ENCODE measurements at regions not wholly inside any gene's neighbourhood (a gene's known extent, or its start where the extent isn't known, plus 50 kb on each side); places are given as distances from the start of the nearest gene placed in this dataset.

DNA sequence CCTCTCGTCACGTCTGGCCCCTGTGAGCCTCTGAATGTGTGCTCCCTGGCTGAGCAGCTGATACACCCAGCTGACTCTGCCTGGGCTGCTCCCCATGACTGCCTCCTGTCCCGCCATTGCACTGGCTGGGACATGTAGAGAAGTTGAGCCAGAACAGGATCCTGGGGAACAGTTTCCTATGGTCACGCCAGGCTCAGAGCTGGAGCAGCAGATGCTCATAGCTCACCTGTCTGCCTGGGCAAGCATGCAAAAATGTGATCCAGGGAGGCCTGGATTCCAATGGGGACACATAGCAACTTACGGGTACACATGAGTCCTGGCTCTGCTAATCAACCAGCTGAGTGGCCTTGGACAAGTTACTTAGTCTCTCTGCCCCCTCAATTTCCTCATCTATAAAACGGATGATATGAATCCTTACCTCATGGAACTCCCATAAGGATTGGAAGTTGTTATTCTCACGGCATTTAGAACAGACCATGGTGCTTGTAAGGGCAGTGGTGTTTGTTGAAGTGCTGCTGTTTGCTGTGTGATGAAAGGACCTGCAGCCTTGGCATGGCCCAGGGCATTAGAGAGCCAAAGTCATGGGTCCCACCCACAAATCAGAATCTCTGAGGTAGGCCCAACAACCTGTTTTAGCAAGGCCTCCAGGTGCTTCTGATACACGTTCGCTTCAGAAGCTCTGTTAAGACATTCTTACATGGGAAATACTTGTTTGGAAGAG lies 150.3 kb upstream of the VANGL1 start:
- DNase-seq = no peak

DNA sequence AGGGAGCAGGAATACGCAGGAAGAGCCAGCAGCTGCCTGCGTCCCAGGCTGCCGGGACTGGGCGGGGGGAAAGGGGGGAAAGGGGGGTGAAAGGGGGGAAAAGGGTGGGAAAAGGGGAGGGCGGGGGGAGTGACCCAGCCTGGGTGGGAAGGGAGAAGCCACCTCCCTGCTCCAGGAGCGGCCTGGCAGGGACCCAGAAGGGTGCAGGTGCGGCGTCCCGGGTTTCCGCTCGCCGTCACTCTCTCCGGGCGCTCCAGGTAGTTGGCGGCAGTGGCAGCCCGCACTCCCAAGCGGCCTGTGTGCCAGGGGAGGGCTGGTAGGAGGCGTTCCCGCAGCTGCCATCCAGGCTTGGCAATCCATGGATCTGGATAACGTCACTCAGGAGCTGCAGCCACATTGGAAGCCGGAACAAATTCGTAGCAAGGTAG lies 141.0 kb upstream of the NGF start:
- DNase-seq = peak; percentile 51

- DNase-seq = no peak
Observed at GRCh38 chr1:115477071-115477470, 139.0 kb upstream of the NGF start.

DNA sequence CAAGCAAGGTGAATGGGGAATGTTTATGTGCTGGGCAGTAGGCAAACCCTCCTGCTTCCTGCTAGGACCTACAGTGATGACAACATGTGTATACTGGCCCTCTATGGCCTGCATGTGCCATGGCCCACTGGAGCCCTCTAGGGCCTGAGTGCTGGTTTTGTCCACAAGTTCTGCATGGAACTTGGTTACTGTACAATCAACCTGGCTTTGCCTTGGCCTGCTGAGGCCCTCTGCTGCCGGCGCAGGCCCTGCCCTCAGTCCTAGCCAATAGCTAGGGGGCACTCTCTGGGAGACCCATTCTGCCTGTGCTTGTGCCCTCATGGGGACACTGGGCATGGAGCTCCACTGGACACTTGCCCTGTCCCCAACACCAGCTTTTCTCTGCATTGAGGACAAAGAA lies 138.6 kb upstream of the NGF start:
- DNase-seq = no peak

GRCh38 chr1:115475901-115476300 lies 137.9 kb upstream of the NGF start:
- no peak for DNase-seq

GRCh38 chr1:115475252-115475651 lies 137.2 kb upstream of the NGF start:
- no peak for DNase-seq

DNA sequence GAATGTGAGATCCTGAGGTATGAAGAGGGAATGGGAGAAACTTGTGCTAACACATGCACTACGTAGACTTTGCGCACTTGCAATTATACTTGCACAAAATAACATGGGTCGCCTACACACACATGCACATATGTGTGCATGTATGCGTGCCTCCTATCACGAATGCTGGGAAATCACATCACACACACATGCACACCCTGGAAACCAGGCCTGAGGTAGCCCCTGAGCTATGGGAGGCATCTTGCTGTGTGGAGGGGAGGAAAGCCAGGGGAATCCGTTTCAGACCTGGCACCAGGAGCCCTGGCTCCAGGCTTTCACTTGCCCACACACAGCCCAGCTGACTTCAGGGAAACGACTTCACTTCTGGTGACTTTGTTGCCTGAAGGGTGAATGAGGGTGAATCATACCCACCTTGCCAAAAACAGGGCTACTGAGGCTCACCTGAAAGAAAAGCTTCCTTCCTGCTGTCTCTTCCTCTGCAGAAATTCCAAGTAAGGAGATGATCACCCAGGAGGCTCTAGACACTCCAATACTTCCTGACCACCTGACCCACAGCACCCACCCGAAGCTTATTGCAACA lies 136.0 kb upstream of the NGF start:
- DNase-seq = no peak

DNA sequence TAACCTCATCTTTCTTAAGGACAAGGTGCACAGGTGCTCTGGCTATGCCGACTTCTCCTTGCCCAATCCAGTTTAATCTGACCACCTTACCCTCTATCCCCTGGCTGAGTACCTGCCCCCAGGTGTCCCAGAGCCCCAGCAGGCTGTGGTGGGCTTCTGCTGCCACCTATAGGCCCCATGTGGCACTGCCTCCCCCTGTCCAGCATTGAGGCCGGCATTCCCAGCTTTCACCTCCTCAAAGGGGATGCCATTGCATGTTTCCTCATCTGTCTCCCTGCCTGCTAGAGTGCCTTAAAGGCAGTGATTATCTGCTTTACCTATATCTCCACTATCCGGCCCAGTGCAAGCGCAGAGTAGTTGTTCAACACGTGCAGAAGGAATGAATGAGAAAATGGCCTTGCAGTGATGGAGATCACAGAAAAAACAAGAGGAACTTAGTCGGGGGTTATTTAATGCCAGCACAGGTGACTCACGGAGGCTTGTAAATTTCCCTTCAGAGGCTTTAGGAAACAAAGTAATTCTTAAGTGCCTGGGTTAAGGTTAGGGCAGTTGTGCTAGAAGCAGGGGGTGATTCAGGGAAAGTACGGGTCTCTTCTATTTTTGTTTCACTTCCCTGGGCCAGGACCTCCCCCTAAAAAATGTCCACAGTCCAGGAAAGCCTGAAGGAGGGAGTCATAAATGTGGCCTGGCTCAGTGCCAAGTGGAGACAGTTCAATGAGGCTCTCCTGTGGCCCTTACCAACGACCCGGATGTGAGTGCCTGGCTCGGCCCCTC lies 131.8 kb upstream of the NGF start:
- peak; percentile 23 for DNase-seq

DNA sequence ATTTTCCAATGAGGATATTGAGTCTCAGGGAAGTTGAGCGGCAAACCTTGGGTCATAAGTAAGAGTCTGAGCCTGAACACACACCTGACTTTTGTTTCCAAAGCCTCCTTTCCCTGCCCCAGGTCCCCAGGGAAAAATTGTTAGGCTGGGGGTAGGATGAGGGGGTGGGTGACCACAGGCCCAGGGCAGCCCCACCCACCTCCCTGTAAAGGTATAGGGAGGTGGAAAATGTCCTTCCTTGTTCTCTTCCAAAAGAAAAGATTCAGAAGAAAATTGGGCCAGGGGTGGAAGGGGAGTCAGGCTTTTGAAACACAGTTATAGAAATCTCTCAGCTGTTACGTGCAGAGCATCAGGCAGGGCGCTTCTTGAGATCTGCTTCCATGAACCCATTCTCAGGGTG lies 129.7 kb upstream of the NGF start:
- no peak for DNase-seq

GRCh38 chr1:115467196-115467595 lies 129.1 kb upstream of the NGF start:
- DNase-seq = no peak

DNA sequence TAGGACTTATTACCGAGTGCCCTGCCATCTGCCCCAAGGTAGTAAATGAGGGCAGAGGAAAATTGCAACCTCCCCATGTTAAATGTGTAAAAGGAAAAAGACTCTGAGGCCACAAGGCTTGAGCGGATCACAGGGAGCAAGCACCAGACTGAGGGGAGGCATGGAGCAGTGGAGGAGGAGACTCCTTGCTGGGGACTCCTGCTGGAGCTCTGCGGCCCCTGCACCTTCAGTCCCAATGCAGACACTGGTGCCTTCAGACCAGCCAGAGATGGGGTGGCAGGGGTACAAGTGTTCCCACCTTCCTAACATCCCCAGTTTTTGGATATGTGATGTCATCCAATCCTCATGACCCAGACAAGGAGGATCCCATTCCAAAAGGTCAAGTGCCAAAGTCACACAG lies 128.4 kb upstream of the NGF start:
- DNase-seq = no peak

- DNase-seq = no peak
Observed at GRCh38 chr1:115465802-115466363, 127.8 kb upstream of the NGF start.

DNA sequence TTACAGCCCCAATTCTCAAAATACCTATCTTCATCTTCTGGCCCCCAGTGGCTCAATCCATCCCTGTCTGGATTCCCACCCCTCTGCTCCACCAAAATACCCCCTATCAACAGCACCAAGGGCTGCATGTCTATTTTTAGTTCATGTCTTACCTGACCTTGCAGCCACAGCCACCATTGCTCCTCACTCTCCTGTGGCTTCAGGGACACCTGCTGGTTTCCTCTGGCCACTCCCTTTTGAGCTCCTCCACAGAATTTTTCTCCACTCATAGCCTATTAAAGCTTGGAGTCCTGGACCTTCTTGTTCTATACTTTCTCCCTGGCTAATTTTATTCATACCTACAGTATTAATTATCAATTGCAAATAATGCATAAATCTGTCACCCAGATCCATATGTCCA lies 125.3 kb upstream of the NGF start:
- DNase-seq = no peak

DNA sequence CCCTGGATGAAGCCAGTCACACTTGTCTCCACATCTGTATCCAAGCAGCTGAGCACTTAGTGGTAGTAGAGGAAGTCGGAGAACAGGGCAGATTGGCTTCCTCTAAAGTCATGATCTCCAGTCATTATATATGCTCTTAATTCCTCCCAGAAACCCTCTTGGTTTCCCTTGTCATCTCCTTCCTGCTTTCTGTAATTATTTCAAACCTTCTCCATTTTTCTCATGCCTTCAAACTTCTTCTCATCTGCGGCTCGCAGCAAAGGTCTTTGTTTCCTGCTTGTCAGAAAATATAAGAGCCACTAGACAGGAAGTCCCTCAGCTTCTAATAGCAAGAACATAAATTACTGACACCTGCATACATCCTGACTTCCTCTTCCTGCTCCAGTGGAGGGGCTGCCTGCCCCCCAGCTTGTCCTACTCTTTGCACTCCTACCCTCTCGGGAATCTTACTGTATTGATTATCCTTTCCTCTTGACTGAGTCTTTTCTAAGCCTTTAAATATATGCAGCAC lies 124.6 kb upstream of the NGF start:
- DNase-seq = no peak

GRCh38 chr1:115461526-115461925 lies 123.5 kb upstream of the NGF start:
- DNase-seq = no peak

DNA sequence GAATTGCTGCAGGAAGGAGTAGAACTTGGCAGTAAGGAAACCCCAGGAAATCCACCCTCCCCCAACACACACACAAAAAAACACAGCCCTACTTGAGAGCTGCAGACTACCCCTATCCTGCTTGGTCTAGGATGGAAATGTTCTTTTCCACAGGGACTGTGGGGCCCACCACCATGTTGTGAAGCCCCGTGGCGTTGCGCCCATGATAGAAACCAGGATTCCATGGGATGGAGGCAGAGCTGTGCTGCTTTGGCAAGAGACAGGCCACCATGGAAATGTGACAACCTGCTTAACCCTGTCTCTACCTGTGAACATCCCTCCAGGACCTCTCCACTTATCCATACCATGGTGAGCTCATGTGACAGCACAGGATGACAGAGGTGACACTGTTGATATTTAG lies 121.1 kb upstream of the NGF start:
- no peak for DNase-seq

- DNase-seq = no peak
Observed at GRCh38 chr1:115458426-115459114, 120.5 kb upstream of the NGF start.

GRCh38 chr1:115457289-115457688 lies 119.2 kb upstream of the NGF start:
- peak; percentile 3 for DNase-seq

GRCh38 chr1:115456441-115456961 lies 118.5 kb upstream of the NGF start:
- DNase-seq = no peak

DNA sequence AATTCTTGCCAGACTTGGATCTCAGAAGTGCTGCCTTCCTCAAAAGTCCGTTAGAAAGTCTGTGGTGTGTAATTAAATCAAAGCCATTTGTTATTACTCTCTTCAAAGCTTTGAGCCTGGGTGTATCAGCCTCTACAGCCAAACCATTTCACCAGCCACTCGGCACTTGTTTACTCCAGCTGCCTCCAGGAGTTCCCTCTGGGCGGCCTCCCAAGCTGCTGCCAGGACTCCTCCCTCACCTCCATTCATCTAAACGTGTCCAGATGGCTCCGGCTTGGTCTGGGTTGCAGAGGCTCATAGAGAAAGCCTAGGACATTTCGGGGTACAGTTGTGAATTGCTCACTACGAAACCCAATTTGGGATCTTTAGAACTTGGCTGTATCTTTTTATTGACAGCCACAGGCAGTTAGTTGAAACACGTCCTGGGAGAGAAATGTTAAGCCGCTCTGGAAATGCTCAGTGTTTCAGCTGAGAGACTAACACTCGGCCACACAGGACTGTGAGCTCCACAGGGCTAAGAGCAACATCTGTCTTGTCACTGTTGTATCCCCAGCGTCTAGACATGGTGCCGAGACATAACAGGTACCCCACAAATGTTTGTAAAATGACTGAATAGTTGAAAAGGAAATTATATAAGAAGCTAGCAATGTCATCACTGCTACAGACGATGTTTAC lies 116.9 kb upstream of the NGF start:
- no peak for DNase-seq

DNA sequence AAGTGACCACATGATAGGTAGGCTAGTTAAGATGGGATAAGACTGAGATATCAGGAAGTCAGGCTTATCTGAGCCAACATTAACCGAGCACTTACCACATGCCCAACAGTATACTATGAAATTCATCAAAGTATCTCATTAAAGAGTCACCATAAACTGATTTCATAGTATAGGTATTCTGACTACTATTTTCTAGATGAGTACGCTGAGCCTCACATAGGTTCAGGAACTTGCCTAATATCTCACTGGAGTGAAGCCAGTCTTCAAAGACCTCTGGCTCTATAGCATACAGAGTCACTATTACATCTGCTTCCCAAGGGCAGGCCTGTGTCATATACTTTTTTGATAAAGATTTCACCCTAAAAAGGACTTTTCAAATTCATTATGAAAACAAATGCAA lies 115.6 kb upstream of the NGF start:
- DNase-seq = no peak
